Nephron (organoid): ENCODE measurements at regions not wholly inside any gene's neighbourhood (a gene's known extent, or its start where the extent isn't known, plus 50 kb on each side); places are given as distances from the start of the nearest gene placed in this dataset.
A peak's percentile ranks its signal among the peaks of the same experiment; 100 is the strongest.

Experiments
- H3K27ac Mint-ChIP-seq, 3 experiments: 2 replicates each; pipeline ENCODE4 v1.8.0; 2020; ENCODE audit warnings: mixed read lengths in 3 of 3, mild to moderate bottlenecking in 2 of 3, moderate library complexity in 1 of 3
- H3K27me3 Mint-ChIP-seq: 2 replicates; pipeline ENCODE4 v1.8.0; 2021; ENCODE audit warnings: low read depth, mild to moderate bottlenecking, moderate library complexity, mixed read lengths
- H3K36me3 Mint-ChIP-seq: 2 replicates; pipeline ENCODE4 v1.8.0; 2020; ENCODE audit warnings: low read depth, mixed read lengths
- H3K4me1 Mint-ChIP-seq: 2 replicates; pipeline ENCODE4 v1.8.0; 2020; ENCODE audit warnings: mixed read lengths
- H3K4me3 Mint-ChIP-seq, 3 experiments: 2 replicates each; pipeline ENCODE4 v1.8.0; 2020; ENCODE audit warnings: mild to moderate bottlenecking in 3 of 3, mixed read lengths in 3 of 3, moderate library complexity in 2 of 3
- H3K9me3 Mint-ChIP-seq: 2 replicates; pipeline ENCODE4 v1.8.0; 2020; ENCODE audit warnings: mixed read lengths
- TF ChIP-seq, protein P1 (sequence below), 3 experiments: fragments of 200-600 bp; sonication (generic); IDR thresholded peaks; one replicate each; pipeline ENCODE4 v1.5.0; 2021; ENCODE audit warnings: antibody characterized with exemption in 3 of 3; ENCODE audit not compliant: unreplicated experiment in 3 of 3

DNA sequence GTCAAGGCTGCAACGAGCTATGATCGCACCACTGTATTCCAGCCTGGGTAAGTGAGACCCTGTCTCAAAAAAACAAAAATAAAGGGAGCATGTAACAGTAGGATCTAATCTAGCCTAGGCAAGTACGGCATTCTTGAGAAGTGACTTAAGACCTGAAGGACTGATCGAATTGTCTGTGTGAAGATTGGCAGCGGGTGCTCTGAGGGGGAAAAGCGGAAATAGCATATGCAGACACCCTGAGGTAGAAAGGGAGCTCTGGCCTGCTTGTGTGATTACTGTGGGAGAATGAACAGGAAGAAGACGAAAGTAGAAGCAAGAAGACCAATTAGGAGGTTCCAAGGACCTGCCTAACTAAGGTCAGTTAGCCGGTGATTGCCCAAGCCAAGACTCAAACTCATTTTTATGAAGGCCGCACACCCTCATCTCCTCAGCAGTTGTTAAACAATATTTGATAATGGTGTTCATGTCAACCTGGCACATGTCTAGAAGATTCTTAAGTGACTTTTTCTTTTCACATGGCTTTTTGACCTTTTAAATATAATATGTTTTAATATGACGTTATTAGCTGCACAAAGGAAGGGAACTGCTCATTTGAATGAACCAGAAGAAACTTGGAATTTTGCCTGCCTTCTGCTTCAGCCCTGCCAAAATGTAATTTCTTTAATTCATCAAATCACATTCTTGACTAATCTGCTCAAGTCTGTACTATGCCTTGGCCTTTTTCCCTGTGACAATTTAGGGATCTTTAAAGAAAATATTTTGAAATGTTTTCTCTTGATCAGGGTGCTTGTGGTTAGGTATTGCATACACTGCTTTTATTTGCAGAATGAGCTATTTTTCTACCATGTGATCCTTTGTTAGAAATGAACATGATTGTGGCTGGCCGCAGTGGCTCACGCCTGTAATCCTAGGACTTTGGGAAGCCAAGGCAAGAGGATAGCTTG lies 289.2 kb upstream of the DMRT1 start:
- TF ChIP-seq, protein P1, sequence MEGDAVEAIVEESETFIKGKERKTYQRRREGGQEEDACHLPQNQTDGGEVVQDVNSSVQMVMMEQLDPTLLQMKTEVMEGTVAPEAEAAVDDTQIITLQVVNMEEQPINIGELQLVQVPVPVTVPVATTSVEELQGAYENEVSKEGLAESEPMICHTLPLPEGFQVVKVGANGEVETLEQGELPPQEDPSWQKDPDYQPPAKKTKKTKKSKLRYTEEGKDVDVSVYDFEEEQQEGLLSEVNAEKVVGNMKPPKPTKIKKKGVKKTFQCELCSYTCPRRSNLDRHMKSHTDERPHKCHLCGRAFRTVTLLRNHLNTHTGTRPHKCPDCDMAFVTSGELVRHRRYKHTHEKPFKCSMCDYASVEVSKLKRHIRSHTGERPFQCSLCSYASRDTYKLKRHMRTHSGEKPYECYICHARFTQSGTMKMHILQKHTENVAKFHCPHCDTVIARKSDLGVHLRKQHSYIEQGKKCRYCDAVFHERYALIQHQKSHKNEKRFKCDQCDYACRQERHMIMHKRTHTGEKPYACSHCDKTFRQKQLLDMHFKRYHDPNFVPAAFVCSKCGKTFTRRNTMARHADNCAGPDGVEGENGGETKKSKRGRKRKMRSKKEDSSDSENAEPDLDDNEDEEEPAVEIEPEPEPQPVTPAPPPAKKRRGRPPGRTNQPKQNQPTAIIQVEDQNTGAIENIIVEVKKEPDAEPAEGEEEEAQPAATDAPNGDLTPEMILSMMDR (IDR thresholded peaks at IDR 0.05; ENCODE audit: unreplicated experiment in 3 of 3) = no peak
- no peaks in the 10 kb centered on the region for H3K9me3 Mint-ChIP-seq
- H3K36me3 Mint-ChIP-seq = no peaks in the 10 kb centered on the region
- H3K4me3 Mint-ChIP-seq = no peak overlapping the region
- peaks cover 36% of the 10 kb centered on the region for H3K4me1 Mint-ChIP-seq
- H3K27me3 Mint-ChIP-seq = no peaks in the 10 kb centered on the region
- H3K27ac Mint-ChIP-seq = peak overlapping the region in 2 of 3 experiments; percentile 50 to 58

DNA sequence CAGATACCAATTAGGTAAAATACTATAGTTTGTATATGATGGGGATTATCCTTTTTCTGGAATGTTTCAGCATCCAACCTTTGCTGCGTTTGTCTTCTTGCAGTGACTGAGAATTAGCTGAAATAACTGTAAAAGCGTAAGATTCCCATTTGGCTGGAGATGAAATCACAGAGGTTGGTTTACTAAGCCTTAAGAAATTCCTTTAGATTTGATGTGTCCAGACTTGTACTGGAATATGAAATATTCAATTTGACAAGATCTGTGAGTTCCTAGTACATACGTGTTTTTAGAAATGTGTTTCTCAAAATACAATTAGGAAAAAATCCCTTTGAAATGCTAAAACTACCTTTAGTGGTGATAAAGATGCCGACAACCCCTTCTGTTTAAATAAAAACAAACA lies 286.0 kb upstream of the DMRT1 start:
- Mint-ChIP-seq H3K27ac (no peak overlapping the region), H3K4me1 (peaks cover 17% of the 10 kb centered on the region)

DNA sequence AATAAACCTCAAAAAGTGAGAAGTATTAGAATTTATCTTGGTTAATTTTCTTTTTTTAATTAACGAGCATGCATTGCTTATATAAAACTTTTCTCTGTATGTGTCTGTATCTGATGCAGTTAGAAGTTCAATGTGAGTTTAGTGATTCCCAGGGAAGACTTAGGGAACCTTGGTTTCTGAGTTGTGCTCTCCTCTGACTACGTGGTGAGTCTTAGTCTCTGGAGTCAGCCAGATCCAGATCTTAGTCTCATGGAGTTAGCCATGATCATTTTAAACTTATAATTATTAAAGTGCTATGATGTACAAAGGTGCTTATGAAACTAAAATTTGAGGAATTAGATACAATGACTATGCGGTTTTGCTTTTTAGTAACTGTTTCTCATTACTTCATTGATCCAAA lies 285.3 kb upstream of the DMRT1 start:
- Mint-ChIP-seq H3K4me1 (peaks cover 10% of the 10 kb centered on the region), H3K27ac (no peak overlapping the region), H3K4me3 (no peak overlapping the region), H3K9me3 (no peaks in the 10 kb centered on the region), H3K27me3 (no peaks in the 10 kb centered on the region), H3K36me3 (no peaks in the 10 kb centered on the region)
- TF ChIP-seq, protein P1 (IDR thresholded peaks at IDR 0.05; ENCODE audit: unreplicated experiment in 3 of 3) = no peak

More for the DNA sequence above, 286.0 kb upstream of the DMRT1 start:
- TF ChIP-seq, protein P1 (IDR thresholded peaks at IDR 0.05; ENCODE audit: unreplicated experiment in 3 of 3) = no peak
- no peak overlapping the region for H3K4me3 Mint-ChIP-seq
- H3K27me3 Mint-ChIP-seq = no peaks in the 10 kb centered on the region
- H3K36me3 Mint-ChIP-seq = no peaks in the 10 kb centered on the region
- no peaks in the 10 kb centered on the region for H3K9me3 Mint-ChIP-seq

DNA sequence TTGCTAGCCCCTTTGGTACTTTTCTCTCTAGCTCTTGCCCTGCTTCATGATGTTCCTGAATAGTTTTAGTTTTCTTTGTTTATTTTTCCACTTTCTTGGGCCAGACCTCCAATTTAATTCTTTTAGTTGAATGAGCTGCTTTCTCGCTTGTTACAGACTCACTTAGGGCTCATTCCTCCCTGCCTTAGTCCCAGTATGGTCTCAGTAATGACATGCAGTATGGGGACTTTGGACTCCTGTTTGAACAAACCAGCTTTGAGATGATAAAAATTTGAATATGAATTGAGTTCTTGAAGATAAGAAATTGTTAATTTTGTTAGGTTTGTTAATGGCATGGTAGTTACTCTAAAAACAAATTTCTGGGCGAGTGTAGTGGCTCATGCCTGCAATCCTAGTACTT lies 284.8 kb upstream of the DMRT1 start:
- no peaks in the 10 kb centered on the region for H3K9me3 Mint-ChIP-seq
- H3K4me3 Mint-ChIP-seq = no peak overlapping the region
- TF ChIP-seq, protein P1 (IDR thresholded peaks at IDR 0.05; ENCODE audit: unreplicated experiment in 3 of 3) = no peak
- no peaks in the 10 kb centered on the region for H3K27me3 Mint-ChIP-seq
- H3K4me1 Mint-ChIP-seq = peaks cover 10% of the 10 kb centered on the region
- no peak overlapping the region for H3K27ac Mint-ChIP-seq
- H3K36me3 Mint-ChIP-seq = no peaks in the 10 kb centered on the region

DNA sequence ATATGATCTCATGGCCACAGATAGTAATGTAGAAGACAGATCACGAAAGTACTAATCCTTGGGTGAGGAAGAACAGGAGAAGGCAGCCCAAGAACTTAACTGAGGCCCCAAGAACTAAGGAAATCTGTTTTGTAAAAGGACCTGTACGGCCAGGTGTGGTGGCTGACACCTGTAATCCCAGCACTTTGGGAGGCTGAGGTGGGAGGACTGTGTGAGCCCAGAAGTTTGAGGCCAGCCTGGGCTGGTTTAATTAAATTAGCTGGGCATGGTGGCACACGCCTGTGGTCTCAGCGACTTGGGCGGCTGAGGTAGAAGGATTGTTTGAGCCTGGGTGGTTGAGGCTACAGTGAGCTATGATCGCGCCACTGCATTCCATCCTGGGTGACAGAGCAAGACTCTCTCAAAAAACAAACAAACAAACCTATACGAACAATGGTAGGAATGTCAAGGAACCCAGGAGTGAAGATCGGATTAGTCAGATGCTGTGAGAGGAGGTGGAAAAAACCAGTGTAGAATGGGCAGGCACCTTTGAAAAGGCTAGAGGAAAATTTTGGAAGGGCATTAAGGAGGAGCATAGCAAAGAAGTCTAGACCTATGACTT lies 283.8 kb upstream of the DMRT1 start:
- Mint-ChIP-seq H3K4me1 (peaks cover under 1% of the 10 kb centered on the region), H3K4me3 (no peak overlapping the region), H3K36me3 (no peaks in the 10 kb centered on the region), H3K27ac (no peak overlapping the region), H3K9me3 (no peaks in the 10 kb centered on the region), H3K27me3 (no peaks in the 10 kb centered on the region)
- TF ChIP-seq, protein P1 (IDR thresholded peaks at IDR 0.05; ENCODE audit: unreplicated experiment in 3 of 3) = no peak
